Panc1 (cell line): ENCODE measurements at regions not wholly inside any gene's neighbourhood (a gene's known extent, or its start where the extent isn't known, plus 50 kb on each side); places are given as distances from the start of the nearest gene placed in this dataset.

Experiments used
- ATAC-seq: fragments of 200-7000 bp; cut with Tn5 transposase; 2 replicates; pipeline ENCODE4 v1.9.1; 2020; ENCODE audit warnings: mild to moderate bottlenecking, moderate library complexity
- BruUV-seq: library from RNA; stranded (reverse); fragments of 400-500 nt; replicated peaks from 2 replicates; lab custom pipeline; 2021; lab: Mats Ljungman, UMichigan
- CTCF ChIA-PET: fragments of 300-600 bp; sonication (Branson Sonifier 250); formaldehyde crosslinking; loops from one replicate; lab custom pipeline; 2022; ENCODE audit warnings: antibody characterized with exemption; lab: Charles Lee
- POLR2A ChIA-PET: fragments of 300-600 bp; sonication (Branson Sonifier 250); formaldehyde crosslinking; loops from one replicate; lab custom pipeline; 2022; ENCODE audit warnings: antibody characterized with exemption; lab: Charles Lee
- DNase-seq: peaks from one replicate; pipeline ENCODE4 v3.0.0-alpha.2; 2010; ENCODE audit warnings: low read depth, low spot score
- H3K27ac ChIP-seq: 2 replicates; pipeline ENCODE4 v1.5.1; 2011; ENCODE audit warnings: mild to moderate bottlenecking, low read length, inconsistent platforms
- H3K27me3 ChIP-seq: fragments of 200-500 bp; sonication (Bioruptor generic); 2 replicates; pipeline ENCODE4 v1.6.0; 2014; ENCODE audit warnings: low read length, inconsistent platforms; ENCODE audit not compliant: control insufficient read depth, insufficient read depth
- H3K36me3 ChIP-seq: fragments of 200-500 bp; sonication (Bioruptor generic); 2 replicates; pipeline ENCODE4 v1.5.1; 2014; ENCODE audit warnings: inconsistent platforms, mild to moderate bottlenecking, low read length, moderate library complexity; ENCODE audit not compliant: control insufficient read depth, insufficient read depth
- H3K4me1 ChIP-seq: 2 replicates; pipeline ENCODE4 v1.5.1; 2011; ENCODE audit warnings: inconsistent platforms, mild to moderate bottlenecking, low read length, moderate library complexity; ENCODE audit not compliant: control insufficient read depth, insufficient read depth
- H3K4me3 ChIP-seq, 2 experiments: 2 replicates each; pipeline ENCODE4 v1.5.1; 2011 to 2012; ENCODE audit warnings: low read depth in 2 of 2, low read length in 2 of 2, mild to moderate bottlenecking in 2 of 2, inconsistent platforms in 1 of 2, moderate library complexity in 1 of 2
- H3K9me3 ChIP-seq: fragments of 200-500 bp; sonication (Bioruptor generic); 2 replicates; pipeline ENCODE4 v1.5.1; 2014; ENCODE audit warnings: low read depth, mild to moderate bottlenecking, inconsistent platforms, low read length, moderate library complexity; ENCODE audit not compliant: control insufficient read depth, insufficient read depth
- CTCF ChIP-seq: fragments of 450-650 bp; IDR thresholded peaks from 2 replicates; pipeline ENCODE4 v1.5.1; 2017; ENCODE audit warnings: mild to moderate bottlenecking
- POLR2AphosphoS5 ChIP-seq: IDR thresholded peaks from 2 replicates; pipeline ENCODE4 v1.6.1; 2012; ENCODE audit warnings: mild to moderate bottlenecking, low read depth, low read length, moderate library complexity
- SIN3A ChIP-seq: IDR thresholded peaks from 2 replicates; pipeline ENCODE4 v1.6.1; 2012; ENCODE audit warnings: low read depth, mild to moderate bottlenecking, low read length, moderate library complexity, borderline replicate concordance; ENCODE audit not compliant: insufficient read depth
- TCF7L2 ChIP-seq: IDR thresholded peaks from 2 replicates; pipeline ENCODE4 v1.6.1; 2011; ENCODE audit warnings: mild to moderate bottlenecking, low read depth, low read length, inconsistent platforms
- in situ Hi-C: cut with HindIII; loops from 2 replicates; pipeline ENCODE4 v1.10.0; 2016; ENCODE audit warnings: low sequenced_read_pairs, low pct_unique_long_range_greater_than_20kb
- intact Hi-C: fragments of 100-400 bp; cut with micrococcal nuclease; formaldehyde crosslinking; loops from one replicate; pipeline ENCODE4 v1.10.0; 2022; ENCODE audit not compliant: unreplicated experiment
- TF ChIP-seq, protein P1 (sequence below), 2 experiments: IDR thresholded peaks; 2 replicates each; pipeline ENCODE4 v1.6.1; 2011 to 2012; ENCODE audit warnings: low read depth in 2 of 2, control low read depth in 1 of 2, low read length in 1 of 2, mild to moderate bottlenecking in 1 of 2, moderate library complexity in 1 of 2; ENCODE audit not compliant: insufficient read depth in 1 of 2

DNA sequence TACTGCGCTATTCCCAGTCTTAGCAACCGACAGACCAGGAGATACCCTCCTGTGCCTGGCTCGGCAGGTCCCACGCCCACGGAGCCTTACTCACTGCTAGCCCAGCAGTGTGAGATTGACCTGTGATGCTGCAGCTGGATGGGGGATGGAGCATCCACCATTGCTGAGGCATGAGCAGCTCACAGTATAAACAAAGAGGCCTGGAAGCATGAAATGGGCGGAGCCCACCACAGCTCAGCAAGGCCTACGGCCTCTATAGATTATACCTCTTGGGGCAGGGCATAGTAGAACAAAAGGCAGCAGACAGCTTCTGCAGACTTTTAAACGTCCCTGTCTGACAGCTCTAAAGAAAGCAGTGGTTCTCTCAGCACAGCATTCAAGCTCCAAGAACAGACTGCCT, 160.3 kb downstream of the ANXA2 start:
- no peak for DNase-seq
- H3K36me3 ChIP-seq, result no peaks in the 10 kb centered on the region
- H3K9me3 ChIP-seq, result no peaks in the 10 kb centered on the region
- ATAC-seq, result no peak
- no TSS peak for BruUV-seq
- intact Hi-C loops (no loop called here), in situ Hi-C loops (no loop called here)
- H3K4me3 ChIP-seq, result no peak overlapping the region
- no peaks in the 10 kb centered on the region for H3K4me1 ChIP-seq
- ChIA-PET POLR2A (no interaction called here), CTCF (no interaction called here)
- TF ChIP-seq TCF7L2, result no peak
- no peak for TF ChIP-seq SIN3A
- no peak for TF ChIP-seq CTCF
- TF ChIP-seq, protein P1, sequence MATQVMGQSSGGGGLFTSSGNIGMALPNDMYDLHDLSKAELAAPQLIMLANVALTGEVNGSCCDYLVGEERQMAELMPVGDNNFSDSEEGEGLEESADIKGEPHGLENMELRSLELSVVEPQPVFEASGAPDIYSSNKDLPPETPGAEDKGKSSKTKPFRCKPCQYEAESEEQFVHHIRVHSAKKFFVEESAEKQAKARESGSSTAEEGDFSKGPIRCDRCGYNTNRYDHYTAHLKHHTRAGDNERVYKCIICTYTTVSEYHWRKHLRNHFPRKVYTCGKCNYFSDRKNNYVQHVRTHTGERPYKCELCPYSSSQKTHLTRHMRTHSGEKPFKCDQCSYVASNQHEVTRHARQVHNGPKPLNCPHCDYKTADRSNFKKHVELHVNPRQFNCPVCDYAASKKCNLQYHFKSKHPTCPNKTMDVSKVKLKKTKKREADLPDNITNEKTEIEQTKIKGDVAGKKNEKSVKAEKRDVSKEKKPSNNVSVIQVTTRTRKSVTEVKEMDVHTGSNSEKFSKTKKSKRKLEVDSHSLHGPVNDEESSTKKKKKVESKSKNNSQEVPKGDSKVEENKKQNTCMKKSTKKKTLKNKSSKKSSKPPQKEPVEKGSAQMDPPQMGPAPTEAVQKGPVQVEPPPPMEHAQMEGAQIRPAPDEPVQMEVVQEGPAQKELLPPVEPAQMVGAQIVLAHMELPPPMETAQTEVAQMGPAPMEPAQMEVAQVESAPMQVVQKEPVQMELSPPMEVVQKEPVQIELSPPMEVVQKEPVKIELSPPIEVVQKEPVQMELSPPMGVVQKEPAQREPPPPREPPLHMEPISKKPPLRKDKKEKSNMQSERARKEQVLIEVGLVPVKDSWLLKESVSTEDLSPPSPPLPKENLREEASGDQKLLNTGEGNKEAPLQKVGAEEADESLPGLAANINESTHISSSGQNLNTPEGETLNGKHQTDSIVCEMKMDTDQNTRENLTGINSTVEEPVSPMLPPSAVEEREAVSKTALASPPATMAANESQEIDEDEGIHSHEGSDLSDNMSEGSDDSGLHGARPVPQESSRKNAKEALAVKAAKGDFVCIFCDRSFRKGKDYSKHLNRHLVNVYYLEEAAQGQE (IDR thresholded peaks at IDR 0.05; ENCODE audit: insufficient read depth in 1 of 2, low read depth in 2 of 2, low read length in 1 of 2), result no peak
- no peak for TF ChIP-seq POLR2AphosphoS5
- H3K27ac ChIP-seq, result no peak overlapping the region
- H3K27me3 ChIP-seq, result no peaks in the 10 kb centered on the region

DNA sequence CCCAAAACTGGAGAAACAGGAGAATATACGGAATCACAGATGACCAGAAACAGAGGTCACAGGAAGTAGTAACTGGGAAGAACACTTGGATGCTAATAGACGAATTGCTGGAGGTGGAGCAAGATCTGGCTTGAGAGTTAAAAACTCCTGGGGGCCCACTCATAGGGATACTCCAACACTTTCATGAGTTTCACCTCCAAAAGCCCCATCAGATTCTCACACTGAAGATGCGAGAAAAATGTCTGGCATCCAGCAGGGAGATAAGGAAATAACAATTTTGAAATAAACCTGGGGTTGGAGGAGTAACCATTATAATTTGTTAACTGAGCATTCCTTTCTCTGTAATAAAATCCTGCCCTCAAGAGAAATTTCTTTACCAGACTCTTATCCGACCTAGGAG, 154.0 kb downstream of the ANXA2 start:
- Histone ChIP-seq H3K27ac (no peak overlapping the region), H3K27me3 (peaks cover 2% of the 10 kb centered on the region; the same call in 1 of the 2 replicates), H3K36me3 (no peaks in the 10 kb centered on the region), H3K4me1 (no peaks in the 10 kb centered on the region), H3K4me3 (no peak overlapping the region), H3K9me3 (no peaks in the 10 kb centered on the region)
- no TSS peak for BruUV-seq
- DNase-seq (no peak), ATAC-seq (no peak)
- ChIA-PET POLR2A (no interaction called here), CTCF (no interaction called here)
- TF ChIP-seq POLR2AphosphoS5 (no peak), TCF7L2 (no peak), CTCF (no peak), SIN3A (no peak)
- TF ChIP-seq, protein P1 (IDR thresholded peaks at IDR 0.05; ENCODE audit: insufficient read depth in 1 of 2, low read depth in 2 of 2, low read length in 1 of 2), result no peak
- in situ Hi-C loops, result no loop called here
- intact Hi-C loops, result no loop called here
